ENCODE measurements at regions not wholly inside any gene's neighbourhood (a gene's known extent, or its start where the extent isn't known, plus 50 kb on each side); places are given as distances from the start of the nearest gene placed in this dataset.

GRCh38 chr1:82400521-82400920 lies 599.8 kb downstream of the ADGRL2 start:
- Histone ChIP-seq H3K27me3 (ENCODE audit: insufficient read depth, low read length) (no peaks in the 10 kb centered on the region), H2AFZ (ENCODE audit: insufficient read depth, low read length, poor library complexity) (no peak overlapping the region), H3K9me3 (ENCODE audit: insufficient read depth, low read depth, low read length) (no peaks in the 10 kb centered on the region), H2AK5ac (ENCODE audit: low read length) (no peak overlapping the region), H2BK12ac (ENCODE audit: low read length) (no peak overlapping the region), H4K8ac (ENCODE audit: low read depth, low read length) (no peak overlapping the region), H3K4me3 (ENCODE audit: low read depth, low read length) (no peak overlapping the region), H4K91ac (ENCODE audit: low read depth, low read length) (no peak overlapping the region), H3K79me1 (ENCODE audit: low read length) (no peaks in the 10 kb centered on the region), H3K27ac (ENCODE audit: low read depth, low read length) (no peak overlapping the region), H3K23ac (ENCODE audit: low read length) (no peak overlapping the region), H3K9ac (ENCODE audit: low read length) (no peak overlapping the region), H3K4me1 (ENCODE audit: control insufficient read depth in 1 of 2, insufficient read depth in 2 of 2, low read length in 2 of 2) (no peaks in the 10 kb centered on the region), H4K12ac (ENCODE audit: low read depth, low read length) (no peak overlapping the region), H3K14ac (ENCODE audit: low read length) (no peak overlapping the region), H3K36me3 (ENCODE audit: control insufficient read depth in 1 of 2, insufficient read depth in 2 of 2, low read length in 2 of 2) (no peaks in the 10 kb centered on the region), H3K4ac (ENCODE audit: low read depth, low read length) (no peak overlapping the region), H3K4me2 (ENCODE audit: low read length) (no peak overlapping the region), H3K18ac (ENCODE audit: low read length) (no peak overlapping the region), H3K79me2 (ENCODE audit: control insufficient read depth, insufficient read depth, low read length, poor library complexity) (no peaks in the 10 kb centered on the region), H2BK120ac (ENCODE audit: insufficient read depth, low read length, poor library complexity) (no peak overlapping the region), H2BK5ac (ENCODE audit: low read depth, low read length, poor library complexity) (no peak overlapping the region)
- no peak for DNase-seq
- no CpG with 5 or more reads among the region's 4 CpGs for WGBS (ENCODE audit: extremely low coverage, insufficient coverage, insufficient read length)

GRCh38 chr1:82399093-82399492 lies 598.4 kb downstream of the ADGRL2 start:
- H3K9me3 ChIP-seq (ENCODE audit: insufficient read depth, low read depth, low read length) = no peaks in the 10 kb centered on the region
- no peak overlapping the region for H3K4ac ChIP-seq (ENCODE audit: low read depth, low read length)
- H3K14ac ChIP-seq (ENCODE audit: low read length) = no peak overlapping the region
- no peaks in the 10 kb centered on the region for H3K36me3 ChIP-seq (ENCODE audit: control insufficient read depth in 1 of 2, insufficient read depth in 2 of 2, low read length in 2 of 2)
- no peaks in the 10 kb centered on the region for H3K79me2 ChIP-seq (ENCODE audit: control insufficient read depth, insufficient read depth, low read length, poor library complexity)
- H4K91ac ChIP-seq (ENCODE audit: low read depth, low read length) = no peak overlapping the region
- H3K18ac ChIP-seq (ENCODE audit: low read length) = no peak overlapping the region
- H4K8ac ChIP-seq (ENCODE audit: low read depth, low read length) = no peak overlapping the region
- H2BK5ac ChIP-seq (ENCODE audit: low read depth, low read length, poor library complexity) = no peak overlapping the region
- no peak overlapping the region for H3K4me2 ChIP-seq (ENCODE audit: low read length)
- no peaks in the 10 kb centered on the region for H3K27me3 ChIP-seq (ENCODE audit: insufficient read depth, low read length)
- H3K79me1 ChIP-seq (ENCODE audit: low read length) = no peaks in the 10 kb centered on the region
- no peak overlapping the region for H2AFZ ChIP-seq (ENCODE audit: insufficient read depth, low read length, poor library complexity)
- no peak overlapping the region for H3K9ac ChIP-seq (ENCODE audit: low read length)
- no peak overlapping the region for H2BK12ac ChIP-seq (ENCODE audit: low read length)
- H3K4me1 ChIP-seq (ENCODE audit: control insufficient read depth in 1 of 2, insufficient read depth in 2 of 2, low read length in 2 of 2) = no peaks in the 10 kb centered on the region
- H3K27ac ChIP-seq (ENCODE audit: low read depth, low read length) = no peak overlapping the region
- DNase-seq = no peak
- H3K23ac ChIP-seq (ENCODE audit: low read length) = no peak overlapping the region
- no peak overlapping the region for H2BK120ac ChIP-seq (ENCODE audit: insufficient read depth, low read length, poor library complexity)
- H3K4me3 ChIP-seq (ENCODE audit: low read depth, low read length) = no peak overlapping the region
- no peak overlapping the region for H2AK5ac ChIP-seq (ENCODE audit: low read length)
- H4K12ac ChIP-seq (ENCODE audit: low read depth, low read length) = no peak overlapping the region

- no peaks in the 10 kb centered on the region for H3K36me3 ChIP-seq (ENCODE audit: control insufficient read depth in 1 of 2, insufficient read depth in 2 of 2, low read length in 2 of 2)
- DNase-seq = no peak
- no peak overlapping the region for H2BK12ac ChIP-seq (ENCODE audit: low read length)
- H4K91ac ChIP-seq (ENCODE audit: low read depth, low read length) = no peak overlapping the region
- H3K18ac ChIP-seq (ENCODE audit: low read length) = no peak overlapping the region
- H3K9me3 ChIP-seq (ENCODE audit: insufficient read depth, low read depth, low read length) = no peaks in the 10 kb centered on the region
- H3K4me2 ChIP-seq (ENCODE audit: low read length) = no peak overlapping the region
- no peak overlapping the region for H2AK5ac ChIP-seq (ENCODE audit: low read length)
- H2BK120ac ChIP-seq (ENCODE audit: insufficient read depth, low read length, poor library complexity) = no peak overlapping the region
- no peak overlapping the region for H2AFZ ChIP-seq (ENCODE audit: insufficient read depth, low read length, poor library complexity)
- H3K27ac ChIP-seq (ENCODE audit: low read depth, low read length) = no peak overlapping the region
- no peaks in the 10 kb centered on the region for H3K79me1 ChIP-seq (ENCODE audit: low read length)
- H3K4ac ChIP-seq (ENCODE audit: low read depth, low read length) = no peak overlapping the region
- no peak overlapping the region for H2BK5ac ChIP-seq (ENCODE audit: low read depth, low read length, poor library complexity)
- no peak overlapping the region for H3K4me3 ChIP-seq (ENCODE audit: low read depth, low read length)
- no peaks in the 10 kb centered on the region for H3K79me2 ChIP-seq (ENCODE audit: control insufficient read depth, insufficient read depth, low read length, poor library complexity)
- H3K4me1 ChIP-seq (ENCODE audit: control insufficient read depth in 1 of 2, insufficient read depth in 2 of 2, low read length in 2 of 2) = no peaks in the 10 kb centered on the region
- no peak overlapping the region for H4K12ac ChIP-seq (ENCODE audit: low read depth, low read length)
- H4K8ac ChIP-seq (ENCODE audit: low read depth, low read length) = no peak overlapping the region
- H3K23ac ChIP-seq (ENCODE audit: low read length) = no peak overlapping the region
- H3K14ac ChIP-seq (ENCODE audit: low read length) = no peak overlapping the region
- no peaks in the 10 kb centered on the region for H3K27me3 ChIP-seq (ENCODE audit: insufficient read depth, low read length)
- no peak overlapping the region for H3K9ac ChIP-seq (ENCODE audit: low read length)
Observed at GRCh38 chr1:82398357-82398756, 597.6 kb downstream of the ADGRL2 start.

GRCh38 chr1:82395440-82395839 lies 594.7 kb downstream of the ADGRL2 start:
- Histone ChIP-seq H3K4ac (ENCODE audit: low read depth, low read length) (no peak overlapping the region), H3K14ac (ENCODE audit: low read length) (no peak overlapping the region), H3K27ac (ENCODE audit: low read depth, low read length) (no peak overlapping the region), H3K79me1 (ENCODE audit: low read length) (no peaks in the 10 kb centered on the region), H3K4me1 (ENCODE audit: control insufficient read depth in 1 of 2, insufficient read depth in 2 of 2, low read length in 2 of 2) (no peaks in the 10 kb centered on the region), H4K12ac (ENCODE audit: low read depth, low read length) (no peak overlapping the region), H3K79me2 (ENCODE audit: control insufficient read depth, insufficient read depth, low read length, poor library complexity) (no peaks in the 10 kb centered on the region), H3K9me3 (ENCODE audit: insufficient read depth, low read depth, low read length) (no peaks in the 10 kb centered on the region), H2AK5ac (ENCODE audit: low read length) (no peak overlapping the region), H3K4me3 (ENCODE audit: low read depth, low read length) (no peak overlapping the region), H4K8ac (ENCODE audit: low read depth, low read length) (no peak overlapping the region), H3K36me3 (ENCODE audit: control insufficient read depth in 1 of 2, insufficient read depth in 2 of 2, low read length in 2 of 2) (no peaks in the 10 kb centered on the region), H2AFZ (ENCODE audit: insufficient read depth, low read length, poor library complexity) (no peak overlapping the region), H3K27me3 (ENCODE audit: insufficient read depth, low read length) (no peaks in the 10 kb centered on the region), H3K9ac (ENCODE audit: low read length) (no peak overlapping the region), H4K91ac (ENCODE audit: low read depth, low read length) (no peak overlapping the region), H3K18ac (ENCODE audit: low read length) (no peak overlapping the region), H2BK12ac (ENCODE audit: low read length) (no peak overlapping the region), H2BK5ac (ENCODE audit: low read depth, low read length, poor library complexity) (no peak overlapping the region), H3K4me2 (ENCODE audit: low read length) (no peak overlapping the region), H3K23ac (ENCODE audit: low read length) (no peak overlapping the region), H2BK120ac (ENCODE audit: insufficient read depth, low read length, poor library complexity) (no peak overlapping the region)
- DNase-seq = no peak
- no CpG with 5 or more reads among the region's 4 CpGs for WGBS (ENCODE audit: extremely low coverage, insufficient coverage, insufficient read length)

- no peak overlapping the region for H2AFZ ChIP-seq (ENCODE audit: insufficient read depth, low read length, poor library complexity)
- no peak overlapping the region for H2AK5ac ChIP-seq (ENCODE audit: low read length)
- no peak overlapping the region for H3K4me2 ChIP-seq (ENCODE audit: low read length)
- H3K14ac ChIP-seq (ENCODE audit: low read length) = no peak overlapping the region
- no peak overlapping the region for H3K18ac ChIP-seq (ENCODE audit: low read length)
- no peak overlapping the region for H3K23ac ChIP-seq (ENCODE audit: low read length)
- H3K4me1 ChIP-seq (ENCODE audit: control insufficient read depth in 1 of 2, insufficient read depth in 2 of 2, low read length in 2 of 2) = no peaks in the 10 kb centered on the region
- no peaks in the 10 kb centered on the region for H3K9me3 ChIP-seq (ENCODE audit: insufficient read depth, low read depth, low read length)
- no peaks in the 10 kb centered on the region for H3K27me3 ChIP-seq (ENCODE audit: insufficient read depth, low read length)
- no peaks in the 10 kb centered on the region for H3K36me3 ChIP-seq (ENCODE audit: control insufficient read depth in 1 of 2, insufficient read depth in 2 of 2, low read length in 2 of 2)
- no peak overlapping the region for H2BK12ac ChIP-seq (ENCODE audit: low read length)
- DNase-seq = no peak
- no peak overlapping the region for H4K12ac ChIP-seq (ENCODE audit: low read depth, low read length)
- H4K8ac ChIP-seq (ENCODE audit: low read depth, low read length) = no peak overlapping the region
- no peak overlapping the region for H3K4me3 ChIP-seq (ENCODE audit: low read depth, low read length)
- no peaks in the 10 kb centered on the region for H3K79me1 ChIP-seq (ENCODE audit: low read length)
- H3K4ac ChIP-seq (ENCODE audit: low read depth, low read length) = no peak overlapping the region
- no peak overlapping the region for H3K9ac ChIP-seq (ENCODE audit: low read length)
- WGBS (ENCODE audit: extremely low coverage, insufficient coverage, insufficient read length) = no CpG with 5 or more reads among the region's 1 CpG
- no peaks in the 10 kb centered on the region for H3K79me2 ChIP-seq (ENCODE audit: control insufficient read depth, insufficient read depth, low read length, poor library complexity)
- no peak overlapping the region for H4K91ac ChIP-seq (ENCODE audit: low read depth, low read length)
- H2BK5ac ChIP-seq (ENCODE audit: low read depth, low read length, poor library complexity) = no peak overlapping the region
- H2BK120ac ChIP-seq (ENCODE audit: insufficient read depth, low read length, poor library complexity) = no peak overlapping the region
- no peak overlapping the region for H3K27ac ChIP-seq (ENCODE audit: low read depth, low read length)
Observed at GRCh38 chr1:82392946-82393345, 592.2 kb downstream of the ADGRL2 start.
